Right lung (tissue), 2 donors: ENCODE measurements at regions not wholly inside any gene's neighbourhood (a gene's known extent, or its start where the extent isn't known, plus 50 kb on each side); places are given as distances from the start of the nearest gene placed in this dataset.
"Not testable (repeated sequence)": the region's sequence is repeated elsewhere in the genome, so short reads cannot be mapped to it uniquely, and the experiment has no call there.

ENCODE experiments used
- DNase-seq, 2 donors: peaks; one replicate each; pipeline ENCODE4 v3.0.0-alpha.2; 2013

- DNase-seq: no peak
Measured at GRCh38 chr2:101610750-101611315, 86.7 kb upstream of the MAP4K4 start.

GRCh38 chr2:101609433-101609832 lies 88.1 kb upstream of the MAP4K4 start:
- DNase-seq: no peak

GRCh38 chr2:101608408-101609310 lies 88.8 kb upstream of the MAP4K4 start:
- DNase-seq: no peak

- DNase-seq: peak; percentile 49 to 51
Measured at GRCh38 chr2:101597347-101597944, 100.1 kb upstream of the MAP4K4 start.

GRCh38 chr2:101596333-101596732 lies 101.2 kb upstream of the MAP4K4 start:
- no peak for DNase-seq

- DNase-seq: no peak
Measured at GRCh38 chr2:101587251-101587650, 110.3 kb upstream of the MAP4K4 start.

- DNase-seq: no peak
Measured at GRCh38 chr2:101583861-101584260, 108.9 kb upstream of the RFX8 start.

GRCh38 chr2:101581675-101582299 lies 106.9 kb upstream of the RFX8 start:
- DNase-seq: no peak

- no peak for DNase-seq
Measured at GRCh38 chr2:101580528-101580927, 105.6 kb upstream of the RFX8 start.

GRCh38 chr2:101578671-101579070 lies 103.8 kb upstream of the RFX8 start:
- DNase-seq: no peak

- not testable (repeated sequence) for DNase-seq
Measured at GRCh38 chr2:101578135-101578534, 103.2 kb upstream of the RFX8 start.

- DNase-seq: peak; percentile 54 to 68
Measured at GRCh38 chr2:101577173-101577572, 102.3 kb upstream of the RFX8 start.

- no peak for DNase-seq
Measured at GRCh38 chr2:101574622-101575021, 99.7 kb upstream of the RFX8 start.

- no peak for DNase-seq
Measured at GRCh38 chr2:101571951-101572350, 97.0 kb upstream of the RFX8 start.

- peak; percentile 79 to 87 for DNase-seq
Measured at GRCh38 chr2:101569886-101570520, 95.1 kb upstream of the RFX8 start.

GRCh38 chr2:101568969-101569368 lies 94.1 kb upstream of the RFX8 start:
- DNase-seq: no peak

- DNase-seq: no peak
Measured at GRCh38 chr2:101566632-101567228, 91.8 kb upstream of the RFX8 start.

GRCh38 chr2:101563849-101564248 lies 88.9 kb upstream of the RFX8 start:
- no peak for DNase-seq

GRCh38 chr2:101560780-101561315 lies 85.9 kb upstream of the RFX8 start:
- DNase-seq: no peak

- DNase-seq: peak; percentile 30 to 51
Measured at GRCh38 chr2:101559551-101559950, 84.6 kb upstream of the RFX8 start.
